DND-41 (cell line): ENCODE measurements at regions not wholly inside any gene's neighbourhood (a gene's known extent, or its start where the extent isn't known, plus 50 kb on each side); places are given as distances from the start of the nearest gene placed in this dataset.

Source experiments
- CTCF ChIP-seq: IDR thresholded peaks from 2 replicates; pipeline ENCODE4 v1.5.1; 2012; ENCODE audit warnings: borderline replicate concordance, low read length, moderate library complexity, mild to moderate bottlenecking; ENCODE audit not compliant: poor library complexity, severe bottlenecking; ENCODE audit errors: extremely low read depth
- EZH2 ChIP-seq: IDR thresholded peaks from 3 replicates; pipeline ENCODE4 v1.6.1; 2012; ENCODE audit warnings: borderline replicate concordance, low read depth, mild to moderate bottlenecking, moderate library complexity, low read length, inconsistent platforms; ENCODE audit not compliant: severe bottlenecking

DNA sequence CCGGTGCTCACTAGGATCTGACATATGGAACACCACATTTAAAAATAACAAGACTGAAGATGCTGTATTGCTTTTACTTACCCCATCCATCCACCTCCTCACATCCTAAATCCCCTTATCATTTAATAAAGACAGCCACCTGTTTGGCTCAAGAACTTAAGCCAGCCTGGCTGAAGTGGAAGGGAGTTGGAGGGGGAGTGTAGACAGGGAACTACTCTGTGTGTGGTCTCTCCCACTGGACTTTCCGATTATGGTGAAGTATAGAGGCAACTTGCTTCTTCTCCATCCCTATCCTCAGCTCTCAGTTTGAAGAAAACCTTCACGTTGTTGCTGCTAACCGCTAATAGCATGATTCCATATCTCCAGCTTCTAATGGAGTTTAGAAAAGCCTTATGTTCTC lies 313.4 kb downstream of the CDH11 start:
- no peak for TF ChIP-seq CTCF
- TF ChIP-seq EZH2, result no peak
